Pancreas (tissue), 10 donors: ENCODE measurements at regions not wholly inside any gene's neighbourhood (a gene's known extent, or its start where the extent isn't known, plus 50 kb on each side); places are given as distances from the start of the nearest gene placed in this dataset.

Experiments
- ATAC-seq, 4 donors: fragments of 200-7000 bp; cut with Tn5 transposase; one replicate each; pipeline versions ENCODE4 v1.8.0 to v1.9.1; 2020; ENCODE audit warnings: mild to moderate bottlenecking in 4 of 4, moderate library complexity in 4 of 4
- DNase-seq, 6 donors: peaks; one replicate each; pipeline ENCODE4 v3.0.0-alpha.2; 2020
- FAIRE-seq: peaks from 2 replicates; lab custom pipeline; 2012; peaks lifted over from hg19 to GRCh38; lab: Jason Lieb, UNC
- H3K27ac ChIP-seq, 4 donors: fragments of 200-600 bp; sonication (generic); 1 replicate in 3 of 4; 2 replicates in 1 of 4; pipeline versions ENCODE4 v1.5.0 to v1.8.0; 2020
- H3K27me3 ChIP-seq, 4 donors: fragments of 200-600 bp; one replicate each; pipeline ENCODE4 v1.8.0; 2021
- H3K36me3 ChIP-seq, 3 donors: fragments of 200-600 bp; sonication (generic) in 1 of 3; one replicate each; pipeline versions ENCODE4 v1.5.0 to v1.8.0; 2020 to 2021
- H3K4me1 ChIP-seq, 3 donors: fragments of 200-600 bp; one replicate each; pipeline ENCODE4 v1.8.0; 2021
- H3K4me3 ChIP-seq, 4 donors: fragments of 200-600 bp; sonication (generic) in 2 of 4; one replicate each; pipeline versions ENCODE4 v1.5.0 to v1.8.0; 2020 to 2021
- H3K9me3 ChIP-seq, 4 donors: fragments of 200-600 bp; one replicate each; pipeline ENCODE4 v1.8.0; 2021
- CTCF ChIP-seq, 4 donors: fragments of 200-600 bp; sonication (generic) in 3 of 4; IDR thresholded peaks; one replicate each; pipeline versions ENCODE4 v1.5.0 to v1.8.0; 2021; ENCODE audit warnings: antibody characterized with exemption in 4 of 4
- WGBS, 2 donors: extraction: QIAGEN DNeasy Blood & Tissue Kit; methylation state at CpG; one replicate each; pipeline ENCODE4 v1.1.7; 2013; 5-methylcytosine and 5-hydroxymethylcytosine counted together
- intact Hi-C, 3 donors: fragments of 100-400 bp; cut with DNase I; formaldehyde crosslinking; loops; one replicate each; pipeline versions ENCODE4 v1.11.1 to v1.14.2; 2022
- donor health status: healthy with polysubstance abuse.
- donor health status: DM: no; HTN: no; CAD: no; lungs with moderate emphysema.
- donor health status: DM: no; HTN: no; CAD: no.
- donor health status: control.
- donor health status: control.
- donor health status: Bipolar disorder and iron deficiency.
- donor health status: DM: yes; HTN: yes; CAD: no.
- donor health status: DM: no; HTN: no; CAD: no.
- donor health status: DM: no; HTN: no; CAD: no.
- donor health status: DM: yes; HTN: yes; CAD: no.

GRCh38 chr7:33739286-33739685 lies 166.1 kb upstream of the BMPER start:
- ATAC-seq = no peak
- FAIRE-seq = no peak
- Histone ChIP-seq H3K27me3 (no peaks in the 10 kb centered on the region), H3K4me1 (no peaks in the 10 kb centered on the region), H3K9me3 (no peaks in the 10 kb centered on the region), H3K36me3 (no peaks in the 10 kb centered on the region), H3K4me3 (no peak overlapping the region), H3K27ac (no peak overlapping the region)
- WGBS, 2 donors = 62 to 75% methylated on average over 4 of the region's 4 CpGs
- DNase-seq = no peak
- intact Hi-C loops = no loop called here
- TF ChIP-seq CTCF (IDR thresholded peaks at IDR 0.05) = no peak

- no peak for FAIRE-seq
- no peak for DNase-seq
- H3K9me3 ChIP-seq = no peaks in the 10 kb centered on the region
- H3K4me1 ChIP-seq = no peaks in the 10 kb centered on the region
- 80 to 91% methylated on average over 6 of the region's 6 CpGs for WGBS, 2 donors
- no peak for ATAC-seq
- no peaks in the 10 kb centered on the region for H3K27me3 ChIP-seq
- no peak for TF ChIP-seq CTCF (IDR thresholded peaks at IDR 0.05)
- H3K4me3 ChIP-seq = no peak overlapping the region
- H3K27ac ChIP-seq = no peak overlapping the region
- no peaks in the 10 kb centered on the region for H3K36me3 ChIP-seq
- intact Hi-C loops = no loop called here
Measured at GRCh38 chr7:33742521-33742920, 162.8 kb upstream of the BMPER start.

- intact Hi-C loops = no loop called here
- H3K27ac ChIP-seq = no peak overlapping the region
Measured at GRCh38 chr7:33742999-33743587, 162.2 kb upstream of the BMPER start.

GRCh38 chr7:33743594-33743993 lies 161.7 kb upstream of the BMPER start:
- DNase-seq (no peak), ATAC-seq (peak in 2 of 4 donors; percentile 17 to 64), FAIRE-seq (no peak)
- Histone ChIP-seq H3K4me3 (no peak overlapping the region), H3K36me3 (no peaks in the 10 kb centered on the region), H3K9me3 (no peaks in the 10 kb centered on the region), H3K4me1 (no peaks in the 10 kb centered on the region), H3K27ac (no peak overlapping the region), H3K27me3 (no peaks in the 10 kb centered on the region)
- intact Hi-C loops = no loop called here
- no peak for TF ChIP-seq CTCF (IDR thresholded peaks at IDR 0.05)
- 83 to 91% methylated on average over 5 of the region's 5 CpGs for WGBS, 2 donors

More at GRCh38 chr7:33742999-33743587, 162.2 kb upstream of the BMPER start:
- no peak for ATAC-seq
- H3K36me3 ChIP-seq = no peaks in the 10 kb centered on the region
- no peak for TF ChIP-seq CTCF (IDR thresholded peaks at IDR 0.05)
- H3K9me3 ChIP-seq = no peaks in the 10 kb centered on the region
- no peak for FAIRE-seq
- DNase-seq = no peak
- no peaks in the 10 kb centered on the region for H3K27me3 ChIP-seq
- WGBS, 2 donors = 92 to 96% methylated on average over 4 of the region's 4 CpGs
- H3K4me3 ChIP-seq = no peak overlapping the region
- H3K4me1 ChIP-seq = no peaks in the 10 kb centered on the region

- TF ChIP-seq CTCF (IDR thresholded peaks at IDR 0.05) = no peak
- H3K36me3 ChIP-seq = no peaks in the 10 kb centered on the region
- H3K27ac ChIP-seq = no peak overlapping the region
- no peaks in the 10 kb centered on the region for H3K9me3 ChIP-seq
- H3K4me3 ChIP-seq = no peak overlapping the region
- intact Hi-C loops = no loop called here
- DNase-seq (no peak), ATAC-seq (no peak), FAIRE-seq (no peak)
- no peaks in the 10 kb centered on the region for H3K27me3 ChIP-seq
- WGBS, 2 donors = 77 to 83% methylated on average over 3 of the region's 3 CpGs
- no peaks in the 10 kb centered on the region for H3K4me1 ChIP-seq
Measured at GRCh38 chr7:33744293-33745075, 160.9 kb upstream of the BMPER start.
